Renal pelvis (tissue), 1 donor: ENCODE measurements at regions not wholly inside any gene's neighbourhood (a gene's known extent, or its start where the extent isn't known, plus 50 kb on each side); places are given as distances from the start of the nearest gene placed in this dataset.
"Not testable (repeated sequence)": the region's sequence is repeated elsewhere in the genome, so short reads cannot be mapped to it uniquely, and the experiment has no call there.

ENCODE experiments used
- DNase-seq: peaks from one replicate; pipeline ENCODE4 v3.0.0-alpha.2; 2013

DNA sequence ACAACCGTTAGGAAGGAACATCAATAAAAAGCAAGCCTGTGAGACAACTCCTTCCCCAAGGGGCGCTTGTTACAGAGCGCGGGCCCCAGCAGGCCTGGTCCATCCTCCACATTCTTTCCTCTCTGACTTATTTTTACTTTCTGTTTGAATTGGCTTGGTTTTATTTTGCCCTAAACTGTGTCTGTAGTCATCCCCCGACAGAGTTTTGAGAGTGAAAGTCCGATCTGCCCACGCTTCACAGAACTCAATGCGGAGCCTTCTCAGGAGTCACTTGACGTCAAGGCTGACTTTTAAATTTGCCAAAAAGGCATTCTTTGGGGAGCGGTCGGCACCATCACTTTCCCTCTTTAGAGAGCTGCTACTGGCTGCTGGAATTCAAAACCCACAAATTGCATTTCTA lies 150.1 kb upstream of the KLF6 start:
- DNase-seq = no peak

DNA sequence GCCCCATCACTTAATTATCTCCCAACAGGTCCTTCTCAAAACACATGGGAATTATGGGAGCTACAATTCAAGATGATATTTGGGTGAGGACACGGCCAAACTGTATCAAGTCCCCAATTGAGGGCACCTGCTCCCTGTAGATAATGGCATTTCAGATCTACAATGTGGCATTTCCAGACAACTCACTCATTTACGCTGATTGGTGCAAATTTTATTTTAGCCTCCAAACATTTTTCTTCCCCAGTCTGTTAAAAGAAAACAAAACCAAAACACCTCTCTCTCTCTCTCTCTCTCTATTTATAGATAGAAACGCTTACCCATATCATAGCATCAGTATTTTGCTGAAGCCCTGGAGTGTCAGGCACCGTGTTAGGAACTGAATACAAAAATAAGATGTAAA lies 148.7 kb upstream of the KLF6 start:
- DNase-seq = no peak

DNA sequence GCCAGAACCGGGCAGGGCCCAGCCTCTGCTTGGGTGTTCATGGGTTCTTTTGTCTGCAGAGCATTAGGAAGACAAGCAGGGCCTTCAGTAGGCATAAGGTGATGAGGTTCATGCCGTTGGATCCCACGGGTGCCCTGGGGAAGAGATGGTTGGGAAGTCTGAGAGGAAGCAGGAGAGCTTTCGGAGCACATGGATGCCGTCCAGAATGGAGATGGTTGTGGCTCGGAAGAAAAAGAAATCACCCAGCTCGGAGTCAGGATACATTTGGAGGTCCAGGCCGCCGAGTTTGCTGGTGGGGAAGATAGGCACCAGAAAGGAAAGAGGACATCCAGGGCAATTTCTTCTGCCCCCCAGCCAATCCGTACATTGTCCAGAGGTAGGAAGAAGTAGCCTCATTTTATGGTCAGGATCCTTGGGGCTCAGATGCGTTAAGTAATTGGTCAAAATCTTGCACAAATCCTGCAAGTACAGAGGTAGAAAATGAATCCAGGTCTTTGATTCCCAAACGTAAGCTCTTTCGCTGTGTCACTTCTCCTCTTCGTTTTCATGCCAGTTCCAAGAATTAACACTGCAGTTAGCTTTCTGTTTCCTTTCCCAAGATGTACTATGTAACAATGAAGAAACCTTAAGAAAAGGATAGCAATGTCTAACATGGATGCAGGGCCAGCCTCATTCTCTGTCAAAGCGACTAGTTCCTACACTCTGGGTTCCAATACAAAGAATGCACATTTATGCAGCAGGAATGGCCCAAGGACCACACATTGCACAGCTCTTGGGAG lies 147.8 kb upstream of the KLF6 start:
- DNase-seq = no peak

DNA sequence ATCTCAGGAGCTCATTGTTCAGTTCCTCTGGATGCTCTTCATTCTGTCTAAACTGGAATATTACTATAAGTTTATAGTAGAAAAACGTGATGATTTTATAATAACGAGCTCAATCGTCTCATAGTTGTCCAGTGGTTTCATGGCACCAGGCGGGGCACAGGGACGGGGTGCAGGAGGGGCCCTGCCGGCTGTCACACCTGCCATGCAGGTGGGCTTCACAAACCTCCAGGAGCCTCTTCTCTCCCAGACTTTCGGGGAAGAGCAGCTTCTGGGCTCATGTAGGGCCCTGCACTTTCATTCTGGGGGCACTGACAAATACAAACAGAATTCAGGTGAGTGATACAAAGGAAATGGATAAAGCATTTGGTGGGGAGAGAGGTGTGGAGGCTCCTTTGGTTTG lies 146.9 kb upstream of the KLF6 start:
- no peak for DNase-seq

DNA sequence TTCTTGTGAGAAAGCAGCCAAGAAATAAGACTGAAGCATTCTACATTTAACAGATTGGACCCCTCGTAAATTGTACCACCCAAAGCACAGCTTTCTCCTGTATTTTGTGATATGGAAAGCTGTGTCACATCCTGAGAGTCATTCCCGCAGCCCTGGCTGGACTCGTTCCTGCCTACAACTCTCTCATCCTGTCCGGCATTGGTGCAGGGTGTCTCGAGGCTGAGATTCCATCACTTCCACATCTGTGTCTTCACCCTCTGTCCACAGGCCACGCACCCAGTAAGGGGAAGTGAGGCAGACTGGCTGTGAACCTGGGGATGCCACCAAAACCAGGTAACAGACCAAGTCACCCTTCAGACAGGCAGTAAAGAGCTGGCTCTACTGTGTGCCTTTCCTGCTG lies 146.2 kb upstream of the KLF6 start:
- no peak for DNase-seq

DNA sequence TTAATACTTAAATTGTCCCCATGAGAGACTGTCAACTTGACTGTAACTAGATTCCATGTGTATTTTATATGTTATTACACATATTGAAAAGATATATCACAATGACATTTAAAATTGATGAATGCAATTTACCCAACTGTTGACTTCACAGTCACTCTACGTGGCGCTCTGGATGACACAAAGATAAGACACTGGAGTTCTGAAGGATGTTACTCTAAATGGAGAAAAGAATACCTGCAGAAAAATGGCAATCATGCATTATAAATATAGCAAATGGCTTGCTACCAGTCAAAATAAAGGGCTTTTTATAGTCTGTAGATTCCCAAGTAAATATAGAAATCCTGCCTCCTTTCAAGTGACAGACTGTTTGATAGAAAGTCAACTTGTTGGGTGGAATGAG lies 143.6 kb upstream of the KLF6 start:
- DNase-seq = no peak

DNA sequence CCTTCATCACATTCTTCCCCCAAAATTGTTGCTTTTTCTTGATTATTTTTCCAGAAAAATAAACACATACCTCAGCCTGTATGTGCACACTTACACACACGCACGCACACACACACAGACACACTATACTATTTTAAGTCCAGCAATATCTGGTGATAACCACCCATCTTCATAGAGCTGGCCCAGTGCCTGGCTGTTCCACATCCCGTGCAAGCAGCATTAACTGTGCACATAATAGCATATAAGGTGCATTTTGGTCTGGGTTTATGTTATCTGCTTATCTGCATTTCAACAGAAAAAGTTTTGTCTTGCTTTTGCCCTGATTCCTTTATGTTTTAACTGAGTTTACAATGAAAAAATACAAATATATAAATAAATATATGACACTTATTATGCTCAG lies 143.1 kb upstream of the KLF6 start:
- DNase-seq = no peak

DNA sequence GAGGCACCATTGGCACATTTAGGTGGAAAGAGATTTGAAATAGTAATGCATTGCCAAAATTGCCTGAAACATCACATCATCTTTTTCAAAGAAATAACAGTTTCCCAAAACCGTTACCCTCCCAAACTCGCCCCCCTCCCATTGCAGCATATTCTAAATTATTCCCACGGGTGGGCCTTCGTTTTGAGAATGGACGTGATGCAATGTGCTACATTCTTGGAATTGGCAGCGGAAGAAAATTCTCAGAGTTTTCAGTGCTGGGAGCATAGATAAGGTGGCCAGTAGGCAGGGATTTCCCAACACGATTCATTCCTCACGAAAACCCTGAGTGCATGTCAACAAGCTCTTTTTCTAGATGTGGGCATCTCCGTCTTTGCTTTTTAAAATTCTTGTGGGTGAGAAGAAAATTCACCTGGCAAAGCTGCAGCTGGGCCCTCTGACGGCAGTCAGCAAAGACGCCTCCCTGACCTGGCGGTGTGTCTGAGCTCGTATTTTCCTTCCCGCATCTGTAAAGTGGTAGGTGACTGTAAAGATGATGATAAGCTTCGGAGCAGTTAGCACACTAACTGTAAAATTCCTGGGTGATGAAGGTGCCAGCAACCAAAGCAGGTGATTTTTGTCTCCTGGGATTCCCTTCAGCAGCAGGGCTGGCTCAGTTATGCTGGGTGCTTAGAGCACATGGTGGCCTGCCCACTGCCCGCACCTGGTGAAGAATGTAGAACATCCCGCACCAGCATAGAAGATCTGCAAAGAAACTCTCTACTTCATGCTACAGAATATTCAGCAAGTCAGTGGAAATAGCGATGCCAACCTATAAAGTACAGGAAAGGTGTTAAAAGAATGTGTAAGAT lies 141.9 kb upstream of the KLF6 start:
- DNase-seq = no peak

DNA sequence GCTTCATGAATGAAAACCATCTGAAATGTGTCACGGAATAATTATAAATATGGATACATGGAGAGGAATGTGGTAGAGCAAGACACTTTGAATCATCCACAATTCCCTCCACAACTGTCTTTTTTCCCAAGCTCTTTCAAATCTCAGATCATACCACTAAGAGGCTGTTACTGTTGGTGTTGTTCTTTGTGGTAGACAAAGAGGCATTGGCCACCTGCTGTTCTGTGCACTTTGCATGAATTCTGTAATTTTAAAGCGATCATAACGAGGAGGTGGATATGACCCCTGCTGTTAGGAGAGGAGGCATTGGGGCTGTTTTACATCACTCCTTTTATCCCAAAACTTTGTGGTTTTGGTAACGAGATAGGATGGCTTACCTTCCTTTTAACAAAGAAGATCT lies 141.2 kb upstream of the KLF6 start:
- DNase-seq = no peak

DNA sequence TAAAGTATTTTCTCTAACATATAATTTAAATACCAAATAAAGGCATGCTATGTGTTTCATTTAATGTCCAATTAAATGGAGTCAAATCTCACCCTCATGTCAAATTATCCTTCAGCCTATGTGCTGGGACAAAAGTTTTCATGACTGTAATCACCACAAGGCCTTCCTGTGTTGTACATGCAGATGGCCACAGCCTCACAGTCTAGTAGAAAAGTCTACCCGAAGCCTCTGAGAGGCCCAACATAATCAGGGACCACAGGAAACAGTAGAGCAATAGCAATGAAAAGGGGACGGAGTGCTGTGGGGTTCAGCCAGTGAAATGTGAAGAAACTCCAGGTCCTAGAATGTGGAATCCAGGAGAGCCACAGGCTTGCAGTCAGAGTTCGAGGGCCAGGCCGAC lies 140.2 kb upstream of the KLF6 start:
- no peak for DNase-seq

DNA sequence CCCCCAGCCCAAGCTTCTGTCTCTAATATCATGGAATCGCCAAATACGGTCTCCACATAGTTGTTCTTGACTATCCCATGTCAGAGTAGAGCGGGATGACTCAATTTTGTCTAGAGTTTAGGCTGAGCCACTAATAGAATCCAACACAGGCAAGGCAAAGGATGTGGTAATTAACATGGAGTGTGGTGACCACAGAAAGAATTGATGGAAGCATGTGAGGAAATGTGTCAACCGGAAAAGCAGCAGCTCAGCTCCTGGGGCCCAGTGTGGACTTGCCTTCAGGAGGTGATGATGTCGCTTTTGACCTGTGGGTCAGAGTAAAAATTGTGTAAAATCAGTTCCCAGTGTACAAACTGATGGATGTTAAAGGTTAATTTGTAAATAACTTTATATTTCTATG lies 139.3 kb upstream of the KLF6 start:
- DNase-seq = no peak

DNA sequence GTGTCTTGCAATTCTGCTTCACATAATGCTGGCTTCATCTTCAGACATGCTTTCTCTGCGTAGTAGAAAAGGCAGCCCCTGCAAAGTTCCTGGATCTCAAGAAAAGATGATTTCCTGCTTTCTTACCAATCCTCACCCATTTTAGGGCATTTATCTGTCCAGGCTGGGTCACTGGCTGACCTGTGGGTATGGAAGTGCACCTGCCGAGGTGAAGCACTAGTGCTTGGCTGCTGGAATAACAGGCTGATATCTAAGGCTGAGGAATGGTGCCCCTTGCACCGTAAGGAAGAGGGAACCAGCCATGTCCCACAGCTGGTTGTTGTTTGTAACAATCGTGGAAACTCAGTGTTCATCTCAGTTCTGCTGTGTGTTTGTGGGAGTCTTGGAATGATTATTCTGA lies 138.0 kb upstream of the KLF6 start:
- no peak for DNase-seq

DNA sequence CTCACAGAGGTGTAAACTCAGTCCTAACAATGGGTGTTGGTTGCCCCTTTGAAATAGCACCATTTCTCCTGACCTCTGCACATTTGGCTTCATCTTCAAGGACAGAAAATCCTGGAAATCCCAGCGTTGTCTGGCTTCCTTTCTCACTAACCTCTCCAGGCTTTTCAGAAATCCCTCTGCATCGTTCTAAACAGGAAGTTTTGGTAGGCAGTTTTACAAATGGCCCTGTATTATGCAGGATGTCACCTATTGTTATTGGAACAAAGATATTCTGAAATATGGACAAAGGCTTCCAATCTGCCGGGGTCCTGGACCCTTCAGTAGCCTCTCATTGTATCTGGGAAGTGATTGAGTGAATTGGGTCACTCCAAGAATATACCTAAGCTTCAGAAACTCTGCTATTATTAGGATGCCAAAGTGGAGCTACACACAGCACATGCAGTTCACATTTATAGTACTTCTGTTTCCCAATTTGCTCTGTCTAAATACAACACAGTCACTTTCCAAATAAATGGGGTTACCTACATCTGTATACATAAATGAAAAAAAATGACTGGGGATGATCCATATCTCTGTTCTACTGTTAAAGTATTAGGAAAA lies 134.8 kb upstream of the KLF6 start:
- DNase-seq = no peak

DNA sequence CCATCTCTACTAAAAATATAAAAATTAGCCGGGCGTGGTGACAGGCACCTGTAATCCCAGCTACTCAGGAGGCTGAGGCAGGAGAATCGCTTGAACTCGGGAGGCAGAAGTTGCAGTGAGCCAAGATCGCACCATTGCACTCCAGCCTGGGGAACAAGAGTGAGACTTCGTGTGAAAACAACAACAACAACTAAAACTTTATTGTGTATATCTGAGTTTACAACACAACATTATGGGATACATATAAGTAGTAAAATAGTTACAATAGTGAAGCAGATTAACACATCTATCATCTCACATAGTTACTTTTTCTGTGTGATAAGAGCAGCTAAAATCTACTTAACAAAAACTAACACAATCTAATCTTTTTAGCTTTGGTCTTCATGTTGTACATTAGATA lies 132.4 kb upstream of the KLF6 start:
- not testable (repeated sequence) for DNase-seq

DNA sequence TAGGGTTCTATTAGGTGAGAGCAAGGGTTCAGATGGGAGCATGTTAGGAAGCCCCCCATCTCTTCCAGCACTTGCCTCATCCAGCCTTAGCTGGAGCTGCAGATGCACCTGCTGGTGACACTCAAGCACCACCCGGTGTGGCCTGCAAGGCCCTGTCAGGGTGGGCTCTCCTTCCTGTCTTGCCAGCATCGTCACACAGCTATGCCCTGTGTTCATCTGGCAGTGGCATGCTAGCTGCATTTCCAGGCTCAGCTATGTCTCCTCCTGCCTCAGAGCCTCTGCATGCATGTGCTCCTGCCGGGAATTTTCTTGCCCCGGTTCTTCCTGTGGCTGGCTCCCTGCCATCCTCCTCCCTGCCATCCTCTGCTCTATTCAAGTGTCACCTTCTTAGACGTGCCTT lies 129.7 kb upstream of the KLF6 start:
- no peak for DNase-seq

DNA sequence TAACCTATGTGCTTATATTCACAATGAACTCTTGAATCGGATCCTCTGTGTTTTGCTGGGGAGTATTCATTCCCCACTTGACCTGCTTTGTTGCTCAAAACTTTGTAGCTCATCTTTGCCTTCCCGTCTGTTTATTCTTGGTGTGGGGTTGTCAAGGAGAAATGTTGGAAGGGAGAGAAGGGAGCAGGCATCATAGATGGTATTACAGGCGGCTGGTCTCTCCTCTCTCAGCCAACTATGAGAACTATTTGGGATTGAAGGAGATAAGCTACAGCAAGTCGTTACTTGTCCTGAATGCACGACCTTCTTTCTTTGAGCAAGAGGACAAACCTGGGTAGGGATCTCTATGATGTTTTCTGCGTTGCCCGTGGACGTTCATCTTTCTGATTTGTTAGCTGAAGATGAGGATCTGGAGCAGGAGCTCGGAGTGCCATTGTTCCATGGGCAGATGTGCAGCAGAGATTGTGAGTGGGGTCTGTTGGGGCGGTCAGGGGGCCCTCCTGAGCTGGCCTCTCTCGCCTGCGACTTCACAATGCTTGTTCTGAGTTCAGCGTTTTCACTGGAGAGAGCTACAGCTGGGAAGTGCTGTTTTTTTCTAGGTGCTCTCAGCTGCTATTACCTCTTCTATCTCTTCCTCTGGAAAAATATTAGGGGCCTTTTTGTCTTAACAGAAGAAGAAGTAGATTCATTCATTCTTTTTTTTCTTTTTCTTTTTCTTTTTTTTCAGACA lies 126.9 kb upstream of the KLF6 start:
- DNase-seq = no peak

DNA sequence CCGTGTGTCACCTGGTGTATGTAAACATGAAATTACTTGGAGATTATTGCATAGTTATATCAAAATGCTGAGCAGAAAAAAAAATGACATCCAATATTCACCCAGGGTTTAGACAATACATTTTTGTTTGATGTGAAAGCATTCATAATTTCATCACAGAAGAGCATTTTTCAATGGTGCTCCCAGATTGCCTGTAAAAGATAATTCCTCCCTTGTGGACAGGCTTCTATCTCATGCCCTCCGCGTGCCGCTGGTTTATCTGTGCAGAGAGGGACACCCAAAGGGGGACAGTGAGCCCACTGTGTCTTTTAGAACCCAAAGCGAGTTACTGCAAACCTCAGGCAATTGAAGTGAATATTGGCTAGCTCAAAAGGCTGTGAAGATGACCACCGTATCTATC lies 126.2 kb upstream of the KLF6 start:
- DNase-seq = no peak

DNA sequence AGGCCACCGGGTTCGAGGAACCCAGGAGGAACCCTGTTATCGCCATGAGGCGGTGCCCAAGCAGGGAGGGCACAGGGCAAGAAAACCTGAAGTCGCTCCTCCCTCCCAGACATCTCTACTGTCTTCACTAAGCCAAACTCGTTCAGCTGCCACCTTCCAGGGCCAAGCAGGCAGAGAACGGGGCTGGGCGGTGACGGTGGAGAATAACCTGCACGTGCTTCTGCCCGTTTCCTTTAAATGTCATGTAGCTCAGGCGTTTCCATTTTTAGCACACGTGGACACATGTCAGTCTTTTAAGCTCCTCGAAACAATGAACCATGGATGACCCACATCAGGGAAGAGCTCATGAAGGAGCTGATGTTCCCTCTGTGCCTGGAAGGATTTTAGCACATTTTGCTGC lies 124.3 kb upstream of the KLF6 start:
- no peak for DNase-seq

DNA sequence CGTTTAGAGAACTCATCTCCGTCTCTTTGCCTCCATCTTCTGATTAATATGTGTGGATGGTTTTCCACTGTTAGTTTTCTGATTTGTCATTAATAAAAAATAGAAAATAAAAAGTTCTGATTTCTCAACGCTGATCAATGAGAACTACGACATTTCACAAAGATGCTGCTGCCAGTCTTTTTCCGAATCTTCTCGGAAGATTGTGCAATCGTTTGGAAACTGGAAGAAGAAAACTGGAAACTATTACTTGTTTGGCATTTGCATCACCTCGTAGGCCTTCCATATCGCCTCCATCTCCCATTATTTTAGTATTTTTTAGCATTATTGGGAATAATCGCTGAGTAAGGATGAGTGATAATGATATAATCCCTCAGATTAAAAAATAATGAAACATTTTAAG lies 123.2 kb upstream of the KLF6 start:
- DNase-seq = no peak

DNA sequence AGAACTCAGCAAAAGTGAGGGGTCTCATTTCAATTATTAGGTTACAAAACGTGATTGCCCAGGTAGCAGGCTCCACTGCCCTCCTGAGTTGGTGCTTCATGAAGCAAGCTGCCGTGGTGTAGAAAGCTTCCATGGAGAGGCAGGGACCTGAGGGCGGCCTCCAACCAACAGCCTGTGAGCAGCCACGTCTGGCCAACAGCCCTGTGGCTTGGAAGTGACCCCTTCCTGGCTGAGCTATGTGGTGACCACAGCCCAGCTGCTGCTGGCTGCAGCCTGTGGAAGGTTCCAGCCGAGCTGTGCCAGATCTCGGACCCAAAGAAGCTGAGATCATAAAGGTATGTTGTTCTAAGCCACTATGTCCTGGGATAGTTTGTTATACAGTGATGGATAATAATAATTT lies 122.5 kb upstream of the KLF6 start:
- DNase-seq = no peak

DNA sequence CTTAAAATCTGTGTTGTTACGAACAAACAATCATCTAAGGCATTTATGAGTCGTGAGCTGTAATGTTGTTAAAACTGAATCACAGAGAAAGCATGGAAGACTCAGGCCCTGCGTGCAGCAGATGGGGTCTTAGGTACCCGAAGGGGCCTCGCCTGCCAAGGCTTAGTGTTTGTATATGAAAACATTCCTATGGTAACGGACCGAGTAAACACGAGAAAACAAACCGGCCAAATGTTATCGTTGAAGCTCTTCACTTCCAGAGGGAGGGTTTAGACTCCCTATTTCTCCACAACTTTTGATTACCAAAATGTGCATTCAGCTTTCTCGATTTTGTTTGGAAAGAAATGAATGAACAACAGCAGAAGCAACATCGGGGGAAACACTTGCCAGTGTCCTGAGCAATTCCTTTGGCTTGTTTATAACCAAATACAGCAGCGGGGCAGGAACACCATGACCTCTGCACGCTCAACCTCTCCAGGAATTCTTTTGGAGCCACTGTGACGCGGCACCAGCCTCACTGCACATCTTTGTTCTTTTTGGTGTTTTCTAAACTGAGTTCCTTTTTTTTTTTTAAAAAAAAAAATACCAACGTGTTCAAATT lies 121.6 kb upstream of the KLF6 start:
- DNase-seq = no peak

DNA sequence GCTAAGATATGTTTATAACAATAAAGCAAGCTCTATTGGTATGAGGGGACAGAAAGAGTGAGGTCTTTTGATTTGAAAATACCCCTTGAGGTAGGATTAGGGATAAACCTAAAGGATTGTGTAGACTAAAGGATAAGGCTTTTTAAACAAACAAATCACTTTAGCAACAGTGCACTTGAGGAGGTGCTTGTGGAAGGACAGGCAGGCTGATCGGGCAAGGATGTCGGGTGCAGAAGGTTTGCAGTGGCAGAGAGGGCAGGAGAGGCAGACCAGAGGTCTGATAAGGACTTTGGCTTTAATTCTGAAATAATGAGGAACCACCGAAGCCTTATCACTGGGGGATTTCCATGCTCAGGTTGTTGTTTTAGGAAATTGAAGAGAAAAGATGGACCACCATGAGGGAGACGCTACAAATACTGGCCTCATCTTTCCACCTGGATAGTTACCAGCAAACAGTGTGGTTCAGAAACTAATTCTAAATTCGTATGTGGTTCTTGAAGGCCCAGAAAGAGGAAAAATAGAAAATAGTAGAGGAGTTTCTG lies 119.5 kb upstream of the KLF6 start:
- no peak for DNase-seq
